ENCODE measurements at regions not wholly inside any gene's neighbourhood (a gene's known extent, or its start where the extent isn't known, plus 50 kb on each side); places are given as distances from the start of the nearest gene placed in this dataset.

DNA sequence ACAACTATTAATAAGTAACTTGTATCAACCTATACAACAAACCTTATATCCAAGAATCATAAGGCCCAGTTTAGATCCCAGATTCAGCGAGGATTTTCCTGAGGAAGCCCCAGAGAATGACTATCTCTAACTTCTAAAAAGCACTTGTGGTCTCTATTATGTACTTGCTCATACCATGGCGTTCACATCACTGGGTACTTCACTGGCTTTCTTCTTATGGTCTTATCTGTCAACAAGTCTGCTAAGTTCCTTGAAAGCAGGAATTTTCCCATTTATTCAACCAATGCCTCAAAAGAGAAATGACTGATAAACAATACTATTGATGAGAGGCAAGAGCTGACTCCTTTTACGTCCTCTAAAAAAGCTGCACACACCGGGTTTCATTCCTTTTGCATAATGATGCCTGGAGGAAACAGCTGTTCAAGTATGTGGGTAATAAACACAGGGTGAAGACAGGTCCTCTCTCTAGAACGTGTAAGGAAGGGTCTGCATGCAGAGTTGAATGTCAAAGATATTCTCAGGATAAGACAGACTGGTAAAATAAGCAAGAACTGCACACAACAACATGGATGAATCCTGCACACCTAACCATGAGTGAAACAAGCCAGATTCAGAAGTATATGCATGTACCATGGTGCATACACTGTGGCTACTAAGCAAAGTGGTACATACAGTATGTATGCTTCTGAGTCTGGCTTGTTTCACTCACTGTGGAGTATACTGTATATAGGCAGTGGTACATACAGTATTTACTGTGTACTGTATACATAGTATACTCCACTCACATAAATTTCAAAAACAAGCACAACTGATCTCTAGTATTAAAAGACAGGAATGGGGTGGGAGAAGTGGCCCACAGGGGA, 408.7 kb downstream of the SHQ1 start:
- no peak for DNase-seq (ENCODE audit: low read depth in 2 of 3, low spot score in 2 of 3)

DNA sequence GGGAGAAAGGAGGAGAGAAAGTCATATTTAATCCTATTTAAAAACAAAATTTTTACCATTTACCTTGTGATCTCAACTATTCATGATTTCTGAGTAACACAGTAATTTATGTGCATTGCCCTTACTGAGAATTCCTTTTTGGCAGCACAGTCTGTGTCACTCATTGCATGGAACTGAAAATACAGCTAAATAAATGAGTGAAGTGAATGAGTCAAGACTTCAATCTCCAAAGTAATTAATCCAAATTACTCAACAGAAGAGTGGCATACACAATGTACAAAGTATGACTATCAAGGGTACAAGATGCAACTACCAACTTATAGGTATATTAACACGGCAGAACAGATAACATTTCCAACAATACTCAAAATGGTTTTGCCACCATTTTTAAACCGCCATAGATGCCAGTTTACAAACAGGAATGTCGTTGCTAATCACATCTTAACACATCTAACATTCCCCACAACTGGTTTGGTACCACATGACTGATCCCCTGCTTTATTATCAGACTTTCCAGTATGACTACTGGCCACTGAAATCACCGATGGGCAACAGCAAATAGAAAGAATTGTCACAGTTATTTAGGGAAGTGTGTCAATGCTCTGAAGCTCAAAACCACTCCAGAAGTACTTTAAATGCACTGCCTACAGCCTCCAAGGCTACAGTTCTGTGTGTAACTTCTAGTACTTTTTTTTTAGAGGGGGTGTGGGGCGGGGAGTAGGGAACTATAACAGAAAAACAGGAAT, 410.4 kb downstream of the SHQ1 start:
- no peak for DNase-seq (ENCODE audit: low read depth in 2 of 3, low spot score in 2 of 3)

DNA sequence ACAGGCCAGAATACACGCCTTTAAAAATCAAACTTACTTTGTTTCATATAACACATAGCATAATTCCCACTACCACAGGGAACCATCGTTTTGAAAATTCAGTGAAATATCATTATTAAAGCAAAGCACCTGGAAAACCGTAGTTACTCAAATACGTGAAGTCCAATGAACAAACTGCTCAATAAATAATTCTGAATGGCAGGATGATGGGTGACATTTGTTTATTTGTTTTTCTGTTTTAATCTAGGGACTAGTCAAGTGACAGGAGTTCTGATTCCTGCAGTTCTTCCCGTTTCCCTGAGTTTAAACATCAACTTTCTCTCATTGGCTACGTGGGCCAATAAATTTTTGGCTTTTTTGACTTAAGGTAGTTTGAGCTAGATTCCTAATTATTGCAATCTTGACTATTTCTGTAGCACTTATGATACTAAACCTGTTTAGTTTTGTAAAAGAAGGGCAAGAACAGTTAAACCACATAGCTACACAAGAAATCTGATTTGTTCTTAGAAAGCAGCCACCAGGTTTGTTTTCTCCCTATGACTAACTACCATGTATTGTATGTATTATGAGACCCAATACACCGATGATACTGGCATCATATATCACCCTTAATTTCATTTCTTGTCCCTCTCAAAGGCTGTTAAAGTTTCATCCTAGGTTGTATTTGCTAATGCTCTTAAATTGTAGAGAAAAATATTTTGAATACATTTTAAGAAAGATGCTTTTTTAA, 411.2 kb downstream of the SHQ1 start:
- DNase-seq (ENCODE audit: low read depth in 2 of 3, low spot score in 2 of 3) = no peak

DNA sequence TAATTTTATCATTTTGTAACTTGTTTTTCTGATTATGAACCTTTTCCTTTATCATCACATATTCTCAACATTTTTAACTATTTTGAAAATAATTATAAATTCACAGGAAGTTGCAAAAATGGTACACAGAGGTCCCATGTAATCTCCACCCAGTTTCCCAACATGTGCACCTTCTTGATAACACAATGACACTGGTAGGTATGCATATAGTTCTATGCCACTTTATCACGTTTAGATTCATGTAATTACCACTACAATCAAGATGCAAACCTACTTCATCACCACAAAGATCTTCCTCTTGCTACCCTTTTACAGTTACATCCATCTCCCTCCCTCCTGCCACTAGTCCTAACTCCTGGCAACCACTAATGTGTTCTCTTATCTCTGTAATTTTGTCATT, 413.9 kb downstream of the SHQ1 start:
- DNase-seq (ENCODE audit: low read depth in 2 of 3, low spot score in 2 of 3) = no peak

DNA sequence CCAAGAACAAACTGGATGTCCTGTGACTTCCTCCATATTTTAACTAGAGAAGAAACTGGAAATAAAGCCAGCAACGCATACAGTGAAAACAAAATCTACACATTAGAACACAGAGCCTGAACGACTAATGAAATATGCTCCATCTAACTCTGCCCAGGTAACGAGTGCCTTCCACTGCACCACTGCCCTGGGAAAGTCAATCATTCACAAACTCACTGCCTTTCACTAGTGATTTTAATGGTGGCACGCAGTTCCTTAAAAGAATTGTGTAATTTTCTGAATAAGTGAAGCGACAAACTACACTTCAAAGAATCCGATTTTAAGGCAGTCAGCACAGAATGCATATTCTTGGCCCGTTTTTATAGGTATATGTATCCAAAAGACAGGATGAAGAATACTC, 416.0 kb downstream of the SHQ1 start:
- DNase-seq (ENCODE audit: low read depth in 2 of 3, low spot score in 2 of 3) = no peak

DNA sequence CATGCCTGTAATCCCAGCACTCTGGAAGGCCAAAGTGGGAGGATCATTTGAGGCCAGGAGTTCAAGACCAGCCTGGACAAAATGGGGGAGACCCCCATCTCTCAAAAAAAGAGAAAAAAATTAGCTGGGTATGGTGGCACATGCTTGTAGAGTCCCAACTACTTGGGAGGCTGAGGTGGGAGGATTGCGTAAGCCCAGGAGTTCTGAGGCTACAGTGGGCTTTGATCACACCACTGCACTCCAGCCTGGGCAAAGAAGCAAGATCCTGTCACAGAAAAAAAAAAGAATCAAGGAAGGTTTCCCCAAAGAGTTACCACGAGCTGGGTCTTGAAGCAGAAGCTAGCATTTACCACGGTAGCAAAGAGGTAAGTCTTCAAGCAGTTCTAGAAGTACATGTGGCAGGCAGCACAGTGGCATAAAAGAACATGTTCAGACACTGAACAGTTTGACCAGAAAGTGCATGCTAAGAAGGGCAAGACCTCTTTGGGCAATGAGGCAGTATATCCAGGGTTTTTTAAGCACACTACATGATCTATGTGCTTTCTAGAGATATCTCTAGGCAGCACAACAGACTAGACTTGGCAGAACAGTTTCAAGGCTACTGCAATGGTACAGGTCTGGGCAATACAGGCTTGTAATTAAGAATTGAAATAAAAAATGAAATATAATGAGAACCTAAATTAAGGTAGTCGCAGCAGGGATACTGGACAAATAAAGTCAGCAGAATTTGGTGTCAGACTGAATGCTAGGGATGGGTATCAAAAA, 418.5 kb downstream of the SHQ1 start:
- no peak for DNase-seq (ENCODE audit: low read depth in 2 of 3, low spot score in 2 of 3)

DNA sequence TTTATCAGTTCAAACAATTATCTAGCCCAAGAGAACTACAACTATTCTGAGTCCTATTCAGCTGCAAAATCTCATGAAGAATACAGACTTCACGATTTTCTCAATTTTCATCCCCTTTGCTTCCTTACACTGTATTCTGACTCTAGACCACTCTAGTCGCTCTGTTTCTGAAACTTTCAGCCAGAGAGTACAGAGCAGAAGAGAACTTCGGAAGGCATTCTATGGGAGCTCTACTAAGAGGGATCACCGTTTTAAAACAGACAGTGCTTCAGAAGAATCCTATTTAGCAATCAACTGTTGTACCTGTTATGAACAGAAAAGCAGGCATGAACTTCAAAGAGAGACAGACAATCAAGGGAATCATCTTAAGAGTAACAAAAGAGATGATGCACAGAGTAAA, 419.4 kb downstream of the SHQ1 start:
- DNase-seq (ENCODE audit: low read depth in 2 of 3, low spot score in 2 of 3) = no peak

DNA sequence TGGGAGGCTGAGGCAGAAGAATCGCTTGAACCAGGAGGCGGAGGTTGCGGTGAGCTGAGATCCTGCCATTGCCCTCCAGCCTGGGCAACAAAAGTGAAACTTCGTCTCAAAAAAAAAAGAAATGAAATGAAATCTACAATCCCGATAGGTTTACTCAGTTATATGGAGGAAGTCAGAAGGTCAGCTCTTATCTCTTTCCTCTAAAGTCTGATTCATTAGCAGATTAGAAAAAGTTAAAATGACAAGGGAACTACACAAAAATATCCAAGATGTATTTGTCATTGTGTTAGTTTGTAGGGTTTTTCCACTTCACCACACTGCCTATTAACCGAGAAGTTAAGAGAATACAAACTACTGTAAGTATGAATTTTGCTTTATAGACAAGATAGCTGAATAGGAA, 420.6 kb downstream of the SHQ1 start:
- no peak for DNase-seq (ENCODE audit: low read depth in 2 of 3, low spot score in 2 of 3)

DNA sequence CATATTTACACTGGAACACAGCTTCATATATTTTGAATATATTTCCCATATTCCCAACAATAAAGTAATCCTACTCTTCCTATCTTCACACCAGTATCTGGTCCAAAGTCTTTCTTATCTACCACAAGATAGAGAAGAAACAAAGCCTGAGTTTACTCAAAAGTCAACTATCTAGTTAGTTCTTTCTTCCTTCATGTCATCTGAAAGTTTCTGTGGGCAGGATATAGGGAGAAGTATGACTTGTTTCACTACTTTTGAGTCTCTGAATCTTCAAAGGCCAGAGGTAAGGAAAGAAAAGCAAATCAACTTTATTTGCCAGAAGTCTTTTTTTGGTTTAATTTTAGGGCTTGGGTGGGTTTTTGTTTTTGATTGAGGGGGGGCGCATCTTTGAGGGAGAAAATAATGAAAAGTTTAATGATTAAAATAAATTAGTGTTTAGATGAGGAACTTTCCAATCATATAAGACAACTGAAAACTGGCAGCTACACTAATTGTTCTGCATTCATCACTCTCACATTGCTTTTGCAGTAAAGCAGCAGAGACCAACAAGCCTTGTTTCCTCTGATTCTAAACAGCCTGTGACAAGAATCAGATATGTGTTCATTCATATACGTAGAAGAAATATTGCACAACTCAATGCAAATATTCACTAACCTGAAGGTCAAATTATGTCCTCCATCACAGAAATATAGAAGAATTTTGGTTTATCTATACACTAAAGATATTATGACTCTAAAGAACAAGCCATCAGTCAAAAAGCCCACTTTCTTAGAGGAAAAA, 421.4 kb downstream of the SHQ1 start:
- DNase-seq (ENCODE audit: low read depth in 2 of 3, low spot score in 2 of 3) = no peak

DNA sequence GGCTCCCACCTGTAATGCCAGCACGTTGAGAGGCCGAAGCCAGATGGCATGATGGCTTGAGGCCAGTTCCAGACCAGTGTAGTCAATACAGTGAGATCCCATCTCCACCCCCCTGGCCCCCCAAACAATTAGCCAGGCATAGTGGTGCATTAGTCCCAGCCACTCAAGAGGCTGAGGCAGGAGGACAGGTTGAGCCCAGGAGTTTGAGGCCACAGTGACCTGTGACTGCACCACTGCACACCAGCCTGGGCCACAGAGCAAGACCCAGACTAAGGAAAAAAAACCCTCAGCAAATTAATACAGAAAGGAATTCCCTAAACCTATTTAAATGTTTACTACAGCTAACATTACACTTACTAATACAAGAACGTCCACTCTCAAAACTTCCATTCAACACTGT, 424.6 kb downstream of the SHQ1 start:
- no peak for DNase-seq (ENCODE audit: low read depth in 2 of 3, low spot score in 2 of 3)

DNA sequence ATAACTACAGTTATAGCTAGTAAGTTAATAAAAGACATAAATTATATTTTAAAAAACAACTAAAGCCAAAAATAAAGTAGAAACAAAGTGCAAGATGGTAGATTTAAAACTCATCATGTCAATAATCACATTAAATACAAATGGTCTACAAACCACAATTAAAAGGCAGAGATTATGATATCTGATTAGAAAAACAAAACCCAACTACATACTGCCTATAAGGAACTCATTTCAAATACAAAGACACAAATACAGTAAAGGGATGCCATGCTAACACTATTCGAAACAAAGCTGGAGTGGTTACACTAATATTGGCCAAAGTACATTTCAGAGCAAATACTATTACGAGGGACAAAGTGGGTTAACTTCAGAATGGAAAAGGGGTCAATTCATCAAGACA, 426.5 kb downstream of the SHQ1 start:
- no peak for DNase-seq (ENCODE audit: low read depth in 2 of 3, low spot score in 2 of 3)

DNA sequence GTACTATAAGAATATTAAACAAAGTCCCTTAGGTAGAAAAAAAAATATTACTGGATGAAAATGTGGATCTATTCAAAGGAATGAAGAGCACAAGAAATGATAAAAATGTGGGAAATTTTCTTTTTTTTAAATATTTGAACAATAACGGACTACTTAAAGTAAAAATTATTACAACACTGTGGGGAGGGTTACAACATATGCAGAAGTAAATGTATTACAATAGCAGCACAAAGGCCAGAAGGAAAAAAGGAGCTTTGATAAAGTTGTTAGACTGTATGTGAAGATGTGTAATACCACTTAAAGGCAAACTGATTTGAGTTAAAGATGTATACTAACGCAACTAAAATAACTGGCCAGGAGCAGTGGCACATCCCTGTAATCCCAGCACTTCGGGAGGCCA, 427.1 kb downstream of the SHQ1 start:
- DNase-seq (ENCODE audit: low read depth in 2 of 3, low spot score in 2 of 3) = no peak

DNA sequence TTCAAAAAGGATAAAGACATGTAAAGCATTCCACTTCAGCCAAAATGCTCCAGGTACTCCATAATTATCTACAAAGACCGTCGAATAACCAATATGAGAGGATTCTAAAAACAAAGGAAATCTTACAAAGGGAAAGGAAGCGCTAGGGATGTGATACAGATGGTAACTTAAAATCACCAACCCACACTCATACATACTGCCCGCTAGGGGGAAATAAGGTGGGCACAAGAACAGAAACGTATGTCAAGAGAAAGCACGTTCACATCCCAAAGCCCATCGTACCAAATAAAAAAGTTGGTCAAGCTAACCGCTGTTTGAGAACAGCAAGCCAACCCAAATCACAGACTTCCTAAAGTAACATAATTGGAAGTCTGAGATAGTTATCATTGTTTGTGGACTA, 429.4 kb downstream of the SHQ1 start:
- DNase-seq (ENCODE audit: low read depth in 2 of 3, low spot score in 2 of 3) = no peak

DNA sequence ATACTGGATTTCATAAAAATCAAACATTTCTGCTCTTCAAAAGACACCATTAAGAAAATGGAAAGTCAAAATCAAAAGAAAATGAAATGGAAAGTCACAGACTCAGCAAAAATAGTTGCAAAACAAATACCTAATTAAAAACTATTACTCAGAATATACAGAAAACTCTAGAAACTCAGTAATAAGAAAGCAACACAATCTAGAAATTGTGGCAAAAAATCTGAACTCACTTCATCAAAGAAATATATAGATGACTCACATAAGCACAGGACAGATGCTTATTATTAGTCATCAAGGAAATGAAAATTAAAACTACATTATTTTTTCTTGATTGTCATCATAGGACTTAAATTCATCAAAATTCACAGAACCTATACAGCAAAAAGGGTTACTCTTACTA, 430.0 kb downstream of the SHQ1 start:
- DNase-seq (ENCODE audit: low read depth in 2 of 3, low spot score in 2 of 3) = no peak

DNA sequence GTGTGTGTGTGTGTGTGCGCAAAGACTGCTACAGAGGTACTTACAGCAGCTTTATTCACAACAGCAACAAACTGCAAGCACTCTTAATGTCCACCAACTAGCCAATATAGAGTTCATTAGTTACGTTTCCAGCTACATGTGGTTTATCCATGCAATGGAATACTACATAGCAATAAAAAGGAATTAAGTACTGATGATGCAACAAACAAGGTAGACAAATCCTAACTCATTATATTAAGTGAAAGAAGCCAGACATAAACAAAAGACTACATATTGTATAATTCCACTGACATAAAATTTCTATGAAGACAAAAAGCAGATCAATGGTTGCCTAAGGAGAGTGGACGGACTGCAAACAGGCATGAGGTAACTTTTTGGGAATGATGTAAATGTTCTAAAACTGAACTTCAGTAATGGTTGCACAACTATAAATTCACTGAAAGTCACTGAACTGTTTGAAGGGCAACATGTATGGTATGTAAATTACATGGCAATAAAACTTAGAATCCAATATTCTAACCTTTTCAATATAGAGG, 433.7 kb downstream of the SHQ1 start:
- no peak for DNase-seq (ENCODE audit: low read depth in 2 of 3, low spot score in 2 of 3)

DNA sequence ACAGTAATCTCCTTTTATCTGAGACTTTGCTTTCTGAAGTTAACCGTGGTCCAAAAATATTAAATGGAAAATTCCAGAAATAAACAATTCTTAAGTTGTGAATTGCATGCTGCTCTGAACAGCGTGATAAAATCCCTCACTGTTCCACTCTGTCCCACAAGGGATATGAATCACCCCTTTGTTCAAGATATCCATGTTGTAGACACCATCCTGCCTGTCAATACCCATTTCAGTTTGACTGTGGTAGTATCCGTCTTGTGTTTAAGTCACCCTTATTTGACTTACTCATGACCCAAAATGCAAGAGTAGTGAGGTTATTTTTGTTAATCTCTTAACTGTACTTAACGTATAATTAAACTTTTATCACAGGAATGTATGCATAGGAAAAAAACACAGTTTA, 435.0 kb downstream of the SHQ1 start:
- no peak for DNase-seq (ENCODE audit: low read depth in 2 of 3, low spot score in 2 of 3)

DNA sequence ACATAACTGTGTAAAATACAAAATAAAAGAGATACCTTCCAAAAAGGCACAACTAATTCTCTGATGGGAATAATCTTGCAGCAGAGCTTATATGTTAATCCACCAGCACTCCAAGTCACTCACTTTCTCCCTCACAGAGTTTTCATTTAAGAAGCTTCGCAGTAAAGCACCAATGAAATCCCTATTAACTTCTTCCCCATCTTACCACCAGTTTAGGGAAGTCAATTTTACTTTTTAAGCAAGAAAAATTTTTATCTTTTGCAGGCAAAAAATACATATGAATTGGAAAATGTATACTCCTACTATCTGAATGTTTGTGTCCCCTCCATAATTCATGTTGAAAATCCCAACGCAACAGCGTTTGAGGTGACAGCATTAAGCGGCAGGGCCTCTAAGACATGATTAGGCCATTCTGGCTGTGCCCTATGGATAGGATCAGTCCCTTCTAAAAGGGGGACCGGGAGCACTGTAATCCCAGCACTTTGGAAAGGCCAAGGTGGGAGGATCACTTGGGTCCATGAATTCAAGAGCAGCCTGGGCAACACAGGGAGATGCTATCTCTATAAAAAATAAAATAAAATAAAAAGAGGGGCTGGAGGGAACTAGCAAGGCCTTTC, 435.8 kb downstream of the SHQ1 start:
- DNase-seq (ENCODE audit: low read depth in 2 of 3, low spot score in 2 of 3) = no peak

DNA sequence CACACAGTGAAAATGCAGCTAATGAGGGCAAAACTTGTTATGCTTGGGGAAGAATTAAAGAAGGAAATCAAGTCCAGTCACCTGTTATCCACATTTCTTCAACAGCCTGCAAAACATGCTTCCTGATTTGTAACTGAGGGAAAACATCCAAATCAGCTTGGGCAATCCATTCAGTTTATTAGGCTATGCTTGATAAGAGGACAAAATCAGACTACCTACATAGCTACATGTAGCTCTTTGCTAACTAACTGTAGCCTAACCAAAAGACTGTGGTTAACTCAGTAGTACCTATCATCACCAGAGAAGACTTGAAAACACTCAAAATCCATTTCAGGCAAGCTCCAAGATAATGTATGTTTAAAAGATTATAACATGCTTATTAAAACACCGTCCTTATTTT, 436.4 kb downstream of the SHQ1 start:
- no peak for DNase-seq (ENCODE audit: low read depth in 2 of 3, low spot score in 2 of 3)

DNA sequence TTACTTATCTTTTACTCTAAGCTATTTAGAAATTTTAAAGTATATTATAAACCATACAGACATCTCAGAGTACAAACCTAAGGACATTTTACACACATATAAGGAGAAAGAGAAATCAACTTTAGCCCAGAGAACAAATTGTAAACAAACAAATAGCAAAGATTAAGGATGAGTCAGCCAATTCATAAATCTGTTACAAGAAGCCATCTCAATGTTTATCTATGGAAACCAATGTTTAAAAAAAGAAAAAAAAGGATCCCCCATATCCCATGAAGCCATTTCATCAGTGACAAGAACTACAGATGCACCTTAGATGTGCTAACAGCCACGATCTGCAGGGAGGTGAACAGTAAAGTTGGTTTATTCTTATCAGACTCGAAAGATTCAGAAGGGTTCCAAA, 437.1 kb downstream of the SHQ1 start:
- no peak for DNase-seq (ENCODE audit: low read depth in 2 of 3, low spot score in 2 of 3)

Measured in activated CD8-positive, alpha-beta memory T cell treated with anti-CD3 and anti-CD28 coated beads for 48 hours (primary cell).